Activated CD8-positive, alpha-beta T cell treated with anti-CD3 and anti-CD28 coated beads, Interleukin-2, amount 10 ng/mL, durations not matched to agents 7 days and 5 days (primary cell): ENCODE measurements at regions not wholly inside any gene's neighbourhood (a gene's known extent, or its start where the extent isn't known, plus 50 kb on each side); places are given as distances from the start of the nearest gene placed in this dataset.

Source experiments
- ATAC-seq: fragments of 150-1000 bp; cut with Tn5 transposase; one replicate; pipeline ENCODE4 v1.10.0; 2021; ENCODE audit warnings: moderate library complexity
- CTCF ChIA-PET: fragments of 350-600 bp; sonication (Branson Sonifier 250); formaldehyde crosslinking; loops from one replicate; lab custom pipeline; 2021; ENCODE audit warnings: antibody characterized with exemption; lab: Charles Lee
- POLR2A ChIA-PET: fragments of 350-600 bp; sonication (Branson Sonifier 250); formaldehyde crosslinking; loops from one replicate; lab custom pipeline; 2021; ENCODE audit warnings: antibody characterized with exemption; lab: Charles Lee
- DNase-seq: peaks from one replicate; pipeline ENCODE4 v3.0.0-alpha.2; 2020
- H3K27ac Mint-ChIP-seq: one replicate; pipeline ENCODE4 v1.8.0; 2021; ENCODE audit warnings: mild to moderate bottlenecking, mixed read lengths
- H3K27me3 Mint-ChIP-seq: one replicate; pipeline ENCODE4 v1.8.0; 2021; ENCODE audit warnings: low read depth, mixed read lengths
- H3K36me3 Mint-ChIP-seq: one replicate; pipeline ENCODE4 v1.8.0; 2021; ENCODE audit warnings: low read depth, mixed read lengths
- H3K4me1 Mint-ChIP-seq: one replicate; pipeline ENCODE4 v1.8.0; 2021; ENCODE audit warnings: low read depth, mixed read lengths
- H3K4me3 Mint-ChIP-seq: one replicate; pipeline ENCODE4 v1.8.0; 2021; ENCODE audit warnings: mild to moderate bottlenecking, mixed read lengths
- H3K9me3 Mint-ChIP-seq: one replicate; pipeline ENCODE4 v1.8.0; 2022; ENCODE audit warnings: mixed read lengths; ENCODE audit not compliant: insufficient read depth

GRCh38 chr15:70429056-70429722 lies 331.5 kb upstream of the TLE3 start:
- peaks cover 12% of the 10 kb centered on the region for H3K27me3 Mint-ChIP-seq
- peaks cover 13% of the 10 kb centered on the region for H3K9me3 Mint-ChIP-seq
- ATAC-seq (no peak), DNase-seq (no peak)
- CTCF ChIA-PET, result no interaction called here
- POLR2A ChIA-PET, result no interaction called here
- H3K36me3 Mint-ChIP-seq, result peaks cover 15% of the 10 kb centered on the region
- H3K27ac Mint-ChIP-seq, result no peak overlapping the region
- no peak overlapping the region for H3K4me3 Mint-ChIP-seq
- H3K4me1 Mint-ChIP-seq, result peaks cover 27% of the 10 kb centered on the region

DNA sequence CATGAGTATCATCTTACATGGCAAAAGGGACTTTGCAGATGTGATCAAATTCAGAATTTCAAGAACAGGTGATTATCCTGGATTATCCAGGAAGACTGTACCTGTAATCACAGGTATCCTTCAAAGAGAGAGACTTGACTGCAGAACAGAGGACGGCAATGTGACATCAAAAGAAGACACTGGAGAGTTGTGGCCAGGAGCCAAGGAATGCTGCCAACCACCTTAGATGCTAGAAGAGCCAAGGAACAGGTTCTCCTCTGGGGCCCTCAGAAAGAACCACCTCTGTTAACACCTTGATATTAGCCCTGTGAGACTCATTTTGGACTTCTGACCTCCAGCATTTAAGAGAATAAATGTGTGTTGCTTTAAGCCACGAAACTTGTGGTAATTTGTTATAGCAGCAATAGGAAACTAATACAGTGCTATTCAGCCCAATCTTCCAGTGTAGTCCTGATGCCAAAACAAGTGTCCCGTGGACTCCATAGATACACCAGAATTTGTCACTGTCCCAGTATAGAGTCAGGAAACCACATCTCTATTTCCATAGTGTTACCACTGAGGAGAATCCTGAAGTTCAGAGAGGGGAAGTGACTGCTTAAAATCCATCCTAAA lies 330.6 kb upstream of the TLE3 start:
- peaks cover 12% of the 10 kb centered on the region for H3K27me3 Mint-ChIP-seq
- peaks cover 13% of the 10 kb centered on the region for H3K9me3 Mint-ChIP-seq
- no peak overlapping the region for H3K4me3 Mint-ChIP-seq
- POLR2A ChIA-PET, result no interaction called here
- ATAC-seq, result no peak
- no peak overlapping the region for H3K27ac Mint-ChIP-seq
- H3K4me1 Mint-ChIP-seq, result peaks cover 32% of the 10 kb centered on the region
- no peak for DNase-seq
- H3K36me3 Mint-ChIP-seq, result peaks cover 18% of the 10 kb centered on the region
- CTCF ChIA-PET, result no interaction called here

GRCh38 chr15:70427167-70428120 lies 329.7 kb upstream of the TLE3 start:
- ChIA-PET CTCF (interaction anchor here (0.7 kb wide), 1 partner anchor 12 kb away, joined by 3 read pairs; no protein-coding TSS in a partner anchor), POLR2A (no interaction called here)
- H3K9me3 Mint-ChIP-seq, result peaks cover 13% of the 10 kb centered on the region
- no peak overlapping the region for H3K4me3 Mint-ChIP-seq
- H3K36me3 Mint-ChIP-seq, result peaks cover 18% of the 10 kb centered on the region
- peaks cover 32% of the 10 kb centered on the region for H3K4me1 Mint-ChIP-seq
- H3K27me3 Mint-ChIP-seq, result peaks cover 11% of the 10 kb centered on the region
- ATAC-seq (no peak), DNase-seq (no peak)
- no peak overlapping the region for H3K27ac Mint-ChIP-seq

DNA sequence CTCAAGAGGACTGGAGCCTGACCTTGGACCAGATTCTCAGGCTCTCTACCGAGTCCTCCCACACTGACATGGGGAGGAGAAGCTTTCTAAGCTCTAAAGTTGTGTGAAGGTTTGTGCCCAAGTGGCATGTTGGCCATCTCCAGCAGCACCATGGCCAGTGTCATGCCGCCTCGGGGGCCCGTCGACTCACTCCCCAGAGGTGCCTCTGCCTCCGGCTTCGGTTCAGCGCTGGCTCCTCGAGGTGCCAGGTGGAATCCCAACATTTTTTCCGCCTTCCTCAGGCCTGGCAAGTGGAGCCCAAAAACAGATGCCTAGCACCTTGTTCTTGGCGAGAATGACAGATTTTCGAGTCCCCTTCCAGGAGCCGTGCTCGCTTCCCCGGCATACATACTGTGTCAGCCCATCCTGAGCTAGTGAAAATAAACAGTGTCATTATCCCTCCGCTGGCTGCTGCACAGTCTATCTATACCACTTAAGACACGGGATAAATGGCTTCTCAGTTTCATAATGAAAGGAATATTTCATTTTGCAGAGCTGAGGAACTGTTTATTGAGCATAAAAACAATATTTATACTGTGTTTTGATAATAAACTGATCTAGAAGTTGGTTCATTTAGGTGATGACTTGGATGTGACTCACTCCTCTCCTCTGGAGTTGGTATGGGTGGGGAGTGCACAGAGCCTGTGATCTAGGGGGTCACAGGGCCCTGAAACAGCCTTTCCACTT lies 328.5 kb upstream of the TLE3 start:
- ATAC-seq (no peak), DNase-seq (no peak)
- Mint-ChIP-seq H3K4me1 (peaks cover 32% of the 10 kb centered on the region), H3K27me3 (peaks cover 17% of the 10 kb centered on the region), H3K9me3 (peaks cover 13% of the 10 kb centered on the region), H3K4me3 (no peak overlapping the region), H3K36me3 (peaks cover 18% of the 10 kb centered on the region), H3K27ac (peak overlapping the region; percentile 5)
- ChIA-PET CTCF (interaction anchor here (0.5 to 0.7 kb wide), 2 partner anchors 13 to 254 kb away, joined by 3 to 4 read pairs; no protein-coding TSS in a partner anchor), POLR2A (interaction anchor here (0.8 kb wide), 1 partner anchor 329 kb away, joined by 3 read pairs; the partner anchor contains the start of gene TLE3)

DNA sequence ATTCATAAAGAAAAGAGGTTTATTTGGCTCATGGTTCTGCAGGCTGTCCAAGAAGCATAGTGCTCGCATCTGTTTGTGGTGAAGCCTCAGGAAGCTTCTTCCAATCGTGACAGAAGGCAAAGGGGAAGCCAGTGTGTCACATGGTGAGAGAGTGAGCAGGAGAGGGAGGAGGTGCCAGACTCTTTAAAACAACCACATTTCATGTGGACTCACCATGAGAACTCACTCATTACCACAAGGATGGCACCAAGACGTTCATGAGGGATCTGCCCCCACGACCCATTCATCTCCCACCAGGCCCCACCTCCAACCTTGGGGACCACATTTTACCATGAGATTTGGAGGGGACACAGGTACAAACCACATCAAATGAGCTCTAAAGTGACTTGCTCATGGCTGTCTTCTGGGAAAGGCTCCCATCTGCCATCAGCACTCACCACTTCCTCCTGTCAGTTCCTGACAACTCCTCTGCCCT lies 327.3 kb upstream of the TLE3 start:
- ATAC-seq (peak; percentile 78), DNase-seq (peak; percentile 62)
- Mint-ChIP-seq H3K9me3 (peaks cover 13% of the 10 kb centered on the region), H3K27ac (peak overlapping the region; percentile 72), H3K4me3 (peak overlapping the region; percentile 22), H3K27me3 (peaks cover 24% of the 10 kb centered on the region), H3K36me3 (peaks cover 18% of the 10 kb centered on the region), H3K4me1 (peaks cover 32% of the 10 kb centered on the region)
- POLR2A ChIA-PET, result no interaction called here
- CTCF ChIA-PET, result no interaction called here

DNA sequence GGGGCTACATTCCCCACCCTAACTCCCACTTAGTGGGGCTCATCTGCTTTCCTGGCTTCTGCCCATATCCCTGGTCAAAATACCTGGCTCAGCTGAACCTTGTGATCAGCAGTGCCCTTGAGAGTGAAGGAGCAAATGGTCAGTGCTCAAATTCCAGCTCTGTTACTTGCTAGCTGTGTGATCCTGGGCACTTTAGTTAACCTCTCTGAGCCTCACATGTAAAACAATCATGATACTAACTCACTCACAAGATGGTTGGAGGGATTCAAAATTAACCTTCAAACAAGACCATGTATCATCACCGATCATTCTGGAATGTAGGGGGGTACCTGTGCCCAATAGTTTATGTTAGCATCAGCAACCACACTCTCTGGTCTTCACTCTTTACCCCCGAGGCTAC lies 325.6 kb upstream of the TLE3 start:
- H3K36me3 Mint-ChIP-seq, result peaks cover 12% of the 10 kb centered on the region
- no peaks in the 10 kb centered on the region for H3K9me3 Mint-ChIP-seq
- peaks cover 32% of the 10 kb centered on the region for H3K4me1 Mint-ChIP-seq
- H3K4me3 Mint-ChIP-seq, result no peak overlapping the region
- CTCF ChIA-PET, result no interaction called here
- ATAC-seq (no peak), DNase-seq (no peak)
- H3K27me3 Mint-ChIP-seq, result peaks cover 29% of the 10 kb centered on the region
- POLR2A ChIA-PET, result interaction anchor here (0.7 kb wide), 1 partner anchor 1074 kb away, joined by 3 read pairs; no protein-coding TSS in a partner anchor
- H3K27ac Mint-ChIP-seq, result no peak overlapping the region

DNA sequence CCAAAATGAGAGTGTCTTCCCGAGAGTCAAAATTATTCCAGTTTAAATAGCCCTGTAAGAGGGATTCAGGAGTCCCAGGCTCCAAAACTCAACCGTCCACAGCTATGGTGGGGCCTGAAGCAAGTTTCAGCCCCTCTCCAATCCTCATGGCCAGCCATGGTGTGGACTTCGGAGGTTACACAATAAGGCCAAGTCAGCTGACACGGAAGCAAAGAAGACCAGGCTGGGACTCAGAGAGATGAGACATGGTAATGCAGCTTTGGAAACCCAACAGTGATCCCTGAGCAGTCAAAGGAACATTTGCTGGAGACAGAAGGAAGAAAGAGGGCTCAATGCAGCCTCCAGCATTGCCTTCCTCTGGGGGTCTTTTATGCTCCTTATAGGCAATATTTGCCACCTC lies 324.6 kb upstream of the TLE3 start:
- Mint-ChIP-seq H3K9me3 (no peaks in the 10 kb centered on the region), H3K27me3 (peaks cover 33% of the 10 kb centered on the region), H3K4me1 (peaks cover 30% of the 10 kb centered on the region), H3K27ac (no peak overlapping the region), H3K36me3 (peaks cover 10% of the 10 kb centered on the region), H3K4me3 (no peak overlapping the region)
- no peak for DNase-seq
- CTCF ChIA-PET, result no interaction called here
- ATAC-seq, result no peak
- POLR2A ChIA-PET, result no interaction called here

GRCh38 chr15:70420948-70421482 lies 323.3 kb upstream of the TLE3 start:
- POLR2A ChIA-PET, result interaction anchor here (0.7 kb wide), 1 partner anchor 108 kb away, joined by 3 read pairs; no protein-coding TSS in a partner anchor
- CTCF ChIA-PET, result no interaction called here
- H3K27me3 Mint-ChIP-seq, result peaks cover 43% of the 10 kb centered on the region
- no peak overlapping the region for H3K27ac Mint-ChIP-seq
- no peaks in the 10 kb centered on the region for H3K9me3 Mint-ChIP-seq
- peaks cover 23% of the 10 kb centered on the region for H3K4me1 Mint-ChIP-seq
- peaks cover 10% of the 10 kb centered on the region for H3K36me3 Mint-ChIP-seq
- DNase-seq (no peak), ATAC-seq (no peak)
- H3K4me3 Mint-ChIP-seq, result no peak overlapping the region

DNA sequence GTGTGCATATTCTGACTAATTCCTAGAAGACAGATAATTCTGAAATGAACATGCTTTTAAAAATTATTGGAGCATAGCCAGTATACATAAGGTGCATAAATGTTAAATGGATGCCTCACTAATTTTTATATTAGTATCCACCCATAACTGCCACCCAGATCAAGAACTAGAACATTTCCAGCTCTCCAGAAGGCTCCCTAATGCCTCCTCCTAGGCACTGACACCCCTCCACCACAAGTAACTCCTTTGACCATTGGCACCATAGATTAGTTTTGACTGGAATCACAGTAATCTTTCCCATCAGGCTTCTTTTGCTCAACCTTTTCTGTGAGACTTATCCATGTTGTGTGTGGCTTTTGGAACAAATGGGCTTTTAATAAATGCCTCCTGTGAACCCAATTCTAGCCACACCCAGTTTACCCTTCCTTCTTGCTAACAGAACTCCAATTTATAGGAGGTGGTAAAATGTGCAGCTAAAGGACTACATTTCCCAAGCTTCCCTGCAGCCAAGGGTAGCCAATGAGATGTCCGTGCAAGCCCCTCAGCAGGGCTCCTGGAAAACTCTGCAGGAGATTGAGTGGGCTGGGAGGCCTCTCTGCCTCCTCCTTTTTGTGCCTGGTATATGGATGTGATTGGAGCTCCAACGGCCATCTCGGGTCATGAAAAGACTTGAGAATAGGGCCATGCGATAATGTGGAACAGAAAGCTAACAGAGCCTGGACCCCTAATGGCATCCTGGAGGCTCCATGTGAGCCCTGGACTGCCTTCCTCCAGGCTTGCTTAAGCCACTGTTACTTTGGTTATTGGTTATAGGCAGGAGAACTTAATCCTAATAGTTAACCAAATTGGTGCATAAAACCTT lies 322.6 kb upstream of the TLE3 start:
- H3K36me3 Mint-ChIP-seq, result peaks cover 10% of the 10 kb centered on the region
- DNase-seq (no peak), ATAC-seq (no peak)
- CTCF ChIA-PET, result no interaction called here
- H3K4me1 Mint-ChIP-seq, result peaks cover 16% of the 10 kb centered on the region
- H3K4me3 Mint-ChIP-seq, result no peak overlapping the region
- no peak overlapping the region for H3K27ac Mint-ChIP-seq
- POLR2A ChIA-PET, result interaction anchor here (0.7 kb wide), 1 partner anchor 108 kb away, joined by 3 read pairs; no protein-coding TSS in a partner anchor
- no peaks in the 10 kb centered on the region for H3K9me3 Mint-ChIP-seq
- H3K27me3 Mint-ChIP-seq, result peaks cover 46% of the 10 kb centered on the region

DNA sequence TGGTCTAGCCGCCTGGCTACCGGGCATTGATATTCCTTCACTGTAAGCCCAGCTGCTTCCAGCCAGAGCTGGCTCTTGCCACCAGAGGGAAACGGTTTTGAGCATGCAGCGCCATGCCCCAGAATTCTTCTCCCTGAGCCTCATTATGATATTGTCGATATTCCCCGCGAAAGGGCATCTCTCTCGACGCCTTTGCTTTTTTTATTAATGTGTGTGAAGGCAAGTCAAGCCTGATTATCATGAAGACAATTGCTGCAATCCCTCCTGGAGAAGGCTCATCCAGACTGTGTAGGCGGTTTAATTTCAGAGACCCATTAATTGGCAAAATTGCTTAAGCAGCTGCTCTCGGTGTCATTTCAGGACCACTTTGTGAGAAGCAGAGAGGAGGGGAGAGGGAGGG lies 321.2 kb upstream of the TLE3 start:
- H3K27me3 Mint-ChIP-seq, result peaks cover 48% of the 10 kb centered on the region
- POLR2A ChIA-PET, result no interaction called here
- DNase-seq (no peak), ATAC-seq (no peak)
- H3K27ac Mint-ChIP-seq, result no peak overlapping the region
- no peak overlapping the region for H3K4me3 Mint-ChIP-seq
- peaks cover 2% of the 10 kb centered on the region for H3K4me1 Mint-ChIP-seq
- H3K36me3 Mint-ChIP-seq, result peaks cover 2% of the 10 kb centered on the region
- CTCF ChIA-PET, result no interaction called here
- H3K9me3 Mint-ChIP-seq, result no peaks in the 10 kb centered on the region
